ENCODE measurements at regions not wholly inside any gene's neighbourhood (a gene's known extent, or its start where the extent isn't known, plus 50 kb on each side); places are given as distances from the start of the nearest gene placed in this dataset.
"Not testable (repeated sequence)": the region's sequence is repeated elsewhere in the genome, so short reads cannot be mapped to it uniquely, and the experiment has no call there.

GRCh38 chr9:104195142-104195541 lies 101.0 kb downstream of the SMC2 start:
- not testable (repeated sequence) for TF ChIP-seq CTCF (IDR thresholded peaks at IDR 0.05; ENCODE audit: insufficient read depth, low read length, poor library complexity, severe bottlenecking); EZH2phosphoT487 (conservative IDR thresholded peaks at IDR 0.05; ENCODE audit: low read length)

All from SU-DHL-6 (cell line).